ENCODE measurements at regions not wholly inside any gene's neighbourhood (a gene's known extent, or its start where the extent isn't known, plus 50 kb on each side); places are given as distances from the start of the nearest gene placed in this dataset.
"Not testable (repeated sequence)": the region's sequence is repeated elsewhere in the genome, so short reads cannot be mapped to it uniquely, and the experiment has no call there.

- no peak for TF ChIP-seq CTCF (conservative IDR thresholded peaks at IDR 0.05; ENCODE audit: low read depth, low read length)
- no peak for DNase-seq (ENCODE audit: low read depth)
These were observed 268.9 kb upstream of the RBMS3 start for GRCh38 chr3:29011966-29012365.

DNA sequence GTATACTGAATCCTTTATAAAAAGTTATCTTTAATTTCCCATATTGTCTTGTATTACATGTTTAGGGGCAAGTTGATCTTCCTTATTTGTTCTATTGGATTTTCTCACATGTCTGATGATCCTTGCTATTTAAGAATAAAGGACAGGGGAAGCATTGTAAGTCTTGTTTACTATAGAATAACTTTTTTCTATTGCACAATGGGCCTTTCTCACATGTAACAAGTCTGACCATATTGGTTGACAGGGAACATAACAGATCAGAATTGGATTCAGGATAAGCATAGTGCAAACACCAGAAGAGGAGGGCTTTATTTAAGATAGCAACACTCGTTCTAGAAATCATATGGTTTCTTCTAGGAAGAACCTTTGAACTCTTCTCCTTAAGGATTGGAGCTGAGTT, 257.9 kb upstream of the RBMS3 start:
- no peak overlapping the region for H3K4me3 ChIP-seq (ENCODE audit: low read length)
- DNase-seq (ENCODE audit: low read depth), result no peak
- no peak for TF ChIP-seq CTCF (conservative IDR thresholded peaks at IDR 0.05; ENCODE audit: low read depth, low read length)

More at GRCh38 chr3:29011966-29012365, 268.9 kb upstream of the RBMS3 start:
- H3K4me3 ChIP-seq (ENCODE audit: low read length), result no peak overlapping the region

DNA sequence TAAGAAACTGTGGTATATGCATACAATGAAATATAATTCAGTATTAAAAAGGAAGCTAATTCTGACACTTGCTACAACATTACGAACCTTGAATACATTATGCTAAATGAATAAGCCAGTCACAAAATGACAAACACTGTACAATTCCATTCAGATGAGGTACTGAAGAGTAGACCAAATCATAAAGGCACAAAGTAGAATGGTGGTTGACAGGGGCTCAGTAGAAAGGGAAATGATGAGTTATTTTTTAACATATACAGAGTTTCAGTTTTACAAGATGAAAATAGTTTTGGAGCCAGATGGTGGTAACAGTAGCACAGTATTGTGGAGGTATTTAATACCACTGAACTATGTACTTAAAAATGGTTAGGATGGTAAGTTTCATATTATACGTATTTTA, 254.6 kb upstream of the RBMS3 start:
- no peak for TF ChIP-seq CTCF (conservative IDR thresholded peaks at IDR 0.05; ENCODE audit: low read depth, low read length)
- no peak for DNase-seq (ENCODE audit: low read depth)
- no peak overlapping the region for H3K4me3 ChIP-seq (ENCODE audit: low read length)

GRCh38 chr3:29026959-29027358, 253.9 kb upstream of the RBMS3 start:
- DNase-seq (ENCODE audit: low read depth), result no peak
- no peak for TF ChIP-seq CTCF (conservative IDR thresholded peaks at IDR 0.05; ENCODE audit: low read depth, low read length)
- H3K4me3 ChIP-seq (ENCODE audit: low read length), result no peak overlapping the region

- not testable (repeated sequence) for DNase-seq (ENCODE audit: low read depth); H3K4me3 ChIP-seq (ENCODE audit: low read length)
These were observed 249.7 kb upstream of the RBMS3 start for GRCh38 chr3:29031175-29031574.

GRCh38 chr3:29033511-29033910, 247.4 kb upstream of the RBMS3 start:
- no peak for TF ChIP-seq CTCF (conservative IDR thresholded peaks at IDR 0.05; ENCODE audit: low read depth, low read length)
- no peak for DNase-seq (ENCODE audit: low read depth)
- H3K4me3 ChIP-seq (ENCODE audit: low read length), result no peak overlapping the region

GRCh38 chr3:29050155-29050554, 230.7 kb upstream of the RBMS3 start:
- no peak for TF ChIP-seq CTCF (conservative IDR thresholded peaks at IDR 0.05; ENCODE audit: low read depth, low read length)
- H3K4me3 ChIP-seq (ENCODE audit: low read length), result no peak overlapping the region
- DNase-seq (ENCODE audit: low read depth), result no peak

DNA sequence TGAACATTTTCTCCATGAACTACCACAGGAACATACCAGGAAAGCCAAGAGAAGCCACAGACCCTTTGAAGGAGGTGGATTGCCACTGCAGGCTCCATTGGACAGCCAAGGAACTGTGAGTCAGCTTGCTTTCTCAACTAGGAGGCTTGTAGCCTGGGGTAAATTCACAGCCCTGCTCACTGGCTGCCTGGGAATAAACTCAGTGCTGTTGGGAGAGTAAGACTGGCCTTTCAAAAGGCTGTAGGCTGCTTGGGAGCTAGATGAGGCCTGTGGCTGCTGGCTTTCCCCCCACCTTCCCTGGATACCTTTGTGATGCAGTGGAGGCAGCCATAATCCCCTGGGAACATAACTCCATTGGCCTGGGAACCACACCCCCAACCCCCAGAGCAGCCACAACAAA, 223.5 kb upstream of the RBMS3 start:
- H3K4me3 ChIP-seq (ENCODE audit: low read length), result no peak overlapping the region
- no peak for TF ChIP-seq CTCF (conservative IDR thresholded peaks at IDR 0.05; ENCODE audit: low read depth, low read length)
- DNase-seq (ENCODE audit: low read depth), result no peak

All from retinal pigment epithelial cell (primary cell).